H1 (cell line): ENCODE measurements at regions not wholly inside any gene's neighbourhood (a gene's known extent, or its start where the extent isn't known, plus 50 kb on each side); places are given as distances from the start of the nearest gene placed in this dataset.

Source experiments
- CTCF ChIA-PET: fragments of 300-600 bp; sonication (Branson Sonifier 250); formaldehyde crosslinking; loops from one replicate; lab custom pipeline; 2021; ENCODE audit not compliant: partially characterized antibody; lab: Charles Lee
- POLR2A ChIA-PET: fragments of 300-600 bp; sonication (Branson Sonifier 250); formaldehyde crosslinking; loops from one replicate; lab custom pipeline; 2021; ENCODE audit warnings: inconsistent platforms; ENCODE audit not compliant: partially characterized antibody; lab: Charles Lee
- DNase-seq, 2 experiments: peaks; one replicate each; pipeline versions ENCODE4 v3.0.0 to v3.0.0-alpha.2; 2010 to 2022; ENCODE audit warnings: low spot score in 2 of 2, low read depth in 1 of 2, mixed read lengths in 1 of 2
- FAIRE-seq: peaks from 2 replicates; lab custom pipeline; 2011; peaks lifted over from hg19 to GRCh38; lab: Jason Lieb, UNC
- H2AFZ ChIP-seq: 2 replicates; pipeline ENCODE4 v1.8.1; 2012; ENCODE audit warnings: low read length, inconsistent platforms
- H2AK5ac ChIP-seq: 2 replicates; pipeline ENCODE4 v1.6.1; 2013; ENCODE audit warnings: low read depth, low read length
- H2BK120ac ChIP-seq: replicated peaks from 2 replicates; pipeline ENCODE3; 2013; ENCODE audit warnings: low read depth, low read length, inconsistent platforms
- H2BK12ac ChIP-seq: 2 replicates; pipeline ENCODE4 v1.6.1; 2013; ENCODE audit warnings: low read depth, low read length
- H2BK15ac ChIP-seq: 2 replicates; pipeline ENCODE4 v1.6.1; 2013; ENCODE audit warnings: low read length
- H2BK20ac ChIP-seq: 2 replicates; pipeline ENCODE4 v1.6.1; 2013; ENCODE audit warnings: low read length
- H2BK5ac ChIP-seq: 2 replicates; pipeline ENCODE4 v1.6.1; 2013; ENCODE audit warnings: low read depth, low read length
- H3K14ac ChIP-seq: 2 replicates; pipeline ENCODE4 v1.6.1; 2013; ENCODE audit warnings: inconsistent platforms; ENCODE audit not compliant: insufficient read length
- H3K18ac ChIP-seq: 2 replicates; pipeline ENCODE4 v1.6.1; 2013; ENCODE audit warnings: low read length; ENCODE audit errors: extremely low read depth
- H3K23ac ChIP-seq: 2 replicates; pipeline ENCODE4 v1.6.1; 2013; ENCODE audit warnings: inconsistent platforms; ENCODE audit not compliant: insufficient read length
- H3K23me2 ChIP-seq: 2 replicates; pipeline ENCODE4 v1.6.1; 2013; ENCODE audit warnings: low read depth, low read length
- H3K27ac ChIP-seq: 2 replicates; pipeline ENCODE4 v1.6.1; 2011; ENCODE audit warnings: low read depth, low read length, inconsistent platforms
- H3K27me3 ChIP-seq, 4 experiments: replicated peaks in 1 of 4; 1 replicate in 1 of 4; 2 replicates in 3 of 4; pipeline versions ENCODE4 v1.6.1 to v1.8.1; 2011 to 2013; ENCODE audit warnings: low read length in 3 of 4, mild to moderate bottlenecking in 3 of 4, inconsistent platforms in 2 of 4, mixed read lengths in 2 of 4, moderate library complexity in 1 of 4; ENCODE audit not compliant: control insufficient read depth in 3 of 4, insufficient read depth in 3 of 4; ENCODE audit errors: extremely low read depth in 1 of 4
- H3K36me3 ChIP-seq, 4 experiments: 2 replicates each; pipeline versions ENCODE4 v1.6.1 to v1.8.1; 2011 to 2013; ENCODE audit warnings: mild to moderate bottlenecking in 4 of 4, low read length in 3 of 4, moderate library complexity in 2 of 4, control low read depth in 1 of 4, inconsistent platforms in 1 of 4; ENCODE audit not compliant: insufficient read depth in 4 of 4, control insufficient read depth in 2 of 4
- H3K4ac ChIP-seq: replicated peaks from 2 replicates; pipeline ENCODE3; 2013; ENCODE audit warnings: low read length, low read depth, mixed read lengths, inconsistent platforms; ENCODE audit not compliant: insufficient read length
- H3K4me1 ChIP-seq, 4 experiments: replicated peaks in 1 of 4; 1 replicate in 1 of 4; 2 replicates in 3 of 4; pipeline versions ENCODE4 v1.6.1 to v1.8.1; 2011 to 2013; ENCODE audit warnings: low read length in 3 of 4, inconsistent platforms in 2 of 4, mixed read lengths in 1 of 4; ENCODE audit not compliant: insufficient read depth in 4 of 4, control insufficient read depth in 3 of 4
- H3K4me2 ChIP-seq, 2 experiments: 2 replicates each; pipeline versions ENCODE4 v1.6.1 to v1.8.1; 2011 to 2013; ENCODE audit warnings: low read depth in 2 of 2, low read length in 2 of 2, control low read depth in 1 of 2, inconsistent platforms in 1 of 2, mild to moderate bottlenecking in 1 of 2; ENCODE audit not compliant: insufficient read depth in 1 of 2
- H3K4me3 ChIP-seq, 4 experiments: fragments of 200-600, 300-600 bp in 1 of 4; sonication (generic), shearing (Covaris generic), sonication (Bioruptor Twin) in 1 of 4; 2 replicates each; pipeline versions ENCODE4 v1.5.1 to v1.8.1; 2011 to 2016; ENCODE audit warnings: low read length in 4 of 4, low read depth in 3 of 4, control low read depth in 2 of 4, inconsistent platforms in 2 of 4, mild to moderate bottlenecking in 2 of 4, mixed read lengths in 1 of 4, moderate library complexity in 1 of 4; ENCODE audit not compliant: insufficient read depth in 2 of 4; ENCODE audit errors: extremely low read depth in 1 of 4
- H3K56ac ChIP-seq: replicated peaks from 2 replicates; pipeline ENCODE3; 2013; ENCODE audit warnings: low read depth, mild to moderate bottlenecking, mixed read lengths, low read length, inconsistent platforms; ENCODE audit not compliant: insufficient read length
- H3K79me1 ChIP-seq: 2 replicates; pipeline ENCODE4 v1.6.1; 2013; ENCODE audit warnings: low read depth, low read length, control low read depth
- H3K79me2 ChIP-seq, 2 experiments: 2 replicates each; pipeline versions ENCODE4 v1.6.1 to v1.8.1; 2012 to 2013; ENCODE audit warnings: low read length in 2 of 2, mild to moderate bottlenecking in 2 of 2, inconsistent platforms in 1 of 2; ENCODE audit not compliant: insufficient read depth in 2 of 2, control insufficient read depth in 1 of 2
- H3K9ac ChIP-seq, 4 experiments: replicated peaks in 1 of 4; 1 replicate in 1 of 4; 2 replicates in 3 of 4; pipeline versions ENCODE4 v1.6.1 to v1.8.1; 2011 to 2013; ENCODE audit warnings: low read depth in 3 of 4, low read length in 3 of 4, control low read depth in 2 of 4, mild to moderate bottlenecking in 2 of 4, moderate library complexity in 2 of 4, inconsistent platforms in 1 of 4; ENCODE audit errors: extremely low read depth in 1 of 4
- H3K9me3 ChIP-seq, 2 experiments: 2 replicates each; pipeline versions ENCODE4 v1.6.1 to v1.8.1; 2012 to 2013; ENCODE audit warnings: mild to moderate bottlenecking in 2 of 2, moderate library complexity in 2 of 2, control low read depth in 1 of 2, inconsistent platforms in 1 of 2, low read depth in 1 of 2, low read length in 1 of 2, mixed read lengths in 1 of 2; ENCODE audit not compliant: insufficient read depth in 2 of 2
- H4K20me1 ChIP-seq, 2 experiments: replicated peaks in 1 of 2; 2 replicates each; pipeline versions ENCODE3 to v1.8.1; 2011 to 2013; ENCODE audit warnings: inconsistent platforms in 2 of 2, low read length in 2 of 2, mild to moderate bottlenecking in 1 of 2; ENCODE audit not compliant: insufficient read depth in 2 of 2, control insufficient read depth in 1 of 2
- H4K5ac ChIP-seq: 2 replicates; pipeline ENCODE4 v1.6.1; 2013; ENCODE audit warnings: low read length, low read depth, mixed read lengths, inconsistent platforms; ENCODE audit not compliant: insufficient read length
- H4K8ac ChIP-seq: 2 replicates; pipeline ENCODE4 v1.8.0; 2013; ENCODE audit warnings: mild to moderate bottlenecking, moderate library complexity, low read length, inconsistent platforms; ENCODE audit not compliant: insufficient read depth; ENCODE audit errors: extremely low read depth
- H4K91ac ChIP-seq: replicated peaks from 2 replicates; pipeline ENCODE3; 2013; ENCODE audit warnings: low read length, mixed read lengths, inconsistent platforms; ENCODE audit not compliant: insufficient read length
- RNF2 ChIP-seq: fragments of 200-900, 300-1000 bp; sonication (generic); IDR thresholded peaks from 2 replicates; pipeline ENCODE4 v1.7.1; 2016; ENCODE audit warnings: borderline replicate concordance, low read depth, mild to moderate bottlenecking, antibody characterized with exemption, low read length; ENCODE audit not compliant: poor library complexity, severe bottlenecking; ENCODE audit errors: missing control alignments
- SUZ12 ChIP-seq: fragments of 200-600 bp; sonication (generic); IDR thresholded peaks from 2 replicates; pipeline ENCODE4 v1.6.1; 2012; ENCODE audit warnings: mild to moderate bottlenecking, inconsistent platforms, low read length, moderate library complexity, mixed read lengths
- WGBS, 2 experiments: shearing (Covaris generic) in 1 of 2; methylation state at CpG; one replicate each; pipeline versions ENCODE4 v1.1.6 to v1.1.7; 2013 to 2015; ENCODE audit warnings: low lambda C conversion rate in 2 of 2, mixed read lengths in 2 of 2, inconsistent platforms in 1 of 2, low coverage in 1 of 2, missing lambda C conversion rate in 1 of 2; ENCODE audit not compliant: insufficient replicate concordance in 2 of 2, insufficient coverage in 1 of 2, insufficient read length in 1 of 2; ENCODE audit errors: extremely low coverage in 1 of 2, missing lambda C conversion rate in 1 of 2; 5-methylcytosine and 5-hydroxymethylcytosine counted together

GRCh38 chr12:132392389-132393244 is 63.2 kb upstream of the GALNT9 start:
- peaks cover 0 to 30% (median 19%) of the 10 kb centered on the region in 4 experiments; a peak in 6 of 7 replicates for H3K4me1 ChIP-seq
- no peak overlapping the region for H2BK5ac ChIP-seq
- H3K79me2 ChIP-seq: no peaks in the 10 kb centered on the region
- no peak overlapping the region for H3K4me3 ChIP-seq
- H3K9ac ChIP-seq: no peak overlapping the region
- no peaks in the 10 kb centered on the region for H3K36me3 ChIP-seq
- no peak overlapping the region for H2BK12ac ChIP-seq
- no peak overlapping the region for H2AK5ac ChIP-seq
- ChIA-PET CTCF (interaction anchor here (1.3 to 4.7 kb wide), 2 partner anchors 22 to 133 kb away, joined by 4 to 23 read pairs; no protein-coding TSS in a partner anchor), POLR2A (no interaction called here)
- WGBS, 2 experiments: 90% methylated on average over 26 of the region's 43 CpGs; no CpG with 5 or more reads in 1 of the 2 experiments
- no peaks in the 10 kb centered on the region for H4K20me1 ChIP-seq
- H3K18ac ChIP-seq: no peak overlapping the region
- no peak overlapping the region for H2BK20ac ChIP-seq
- H2BK15ac ChIP-seq: 0 out of 2 replicates have a peak overlapping the region, but pooled peaks have one; percentile 16
- no peak overlapping the region for H3K56ac ChIP-seq
- H2AFZ ChIP-seq: no peak overlapping the region
- H3K4me2 ChIP-seq: no peak overlapping the region
- H3K4ac ChIP-seq: no peak overlapping the region
- 0 out of 2 replicates have a peak, but pooled peaks cover 1% of the 10 kb centered on the region for H3K23me2 ChIP-seq
- H4K91ac ChIP-seq: no peak overlapping the region
- H4K5ac ChIP-seq: no peak overlapping the region
- H3K14ac ChIP-seq: no peak overlapping the region
- FAIRE-seq (no peak), DNase-seq (no peak)
- 0 out of 2 replicates have a peak, but pooled peaks cover 2% of the 10 kb centered on the region for H3K79me1 ChIP-seq
- no peak overlapping the region for H3K27ac ChIP-seq
- no peak overlapping the region for H3K23ac ChIP-seq
- H2BK120ac ChIP-seq: no peak overlapping the region
- H3K27me3 ChIP-seq: peaks cover 2 to 33% (median 25%) of the 10 kb centered on the region in 4 experiments
- H3K9me3 ChIP-seq: no peaks in the 10 kb centered on the region; a peak in 1 of 4 replicates
- no peak overlapping the region for H4K8ac ChIP-seq
- TF ChIP-seq RNF2 (no peak), SUZ12 (no peak)
